ENCODE measurements at regions not wholly inside any gene's neighbourhood (a gene's known extent, or its start where the extent isn't known, plus 50 kb on each side); places are given as distances from the start of the nearest gene placed in this dataset.

GRCh38 chr4:58265734-58266133 is 1155.5 kb upstream of the IGFBP7 start:
- TF ChIP-seq GFI1B (tag by site-specific recombination; IDR thresholded peaks at IDR 0.05) (no peak), RBAK (tag by site-specific recombination; IDR thresholded peaks at IDR 0.05) (no peak), ZNF433 (tag by site-specific recombination; IDR thresholded peaks at IDR 0.05; ENCODE audit: low read depth) (no peak), ZNF521 (tag by site-specific recombination; IDR thresholded peaks at IDR 0.05) (no peak), ZNF362 (tag by site-specific recombination; IDR thresholded peaks at IDR 0.05) (no peak), ZIC2 (tag by site-specific recombination; IDR thresholded peaks at IDR 0.05) (no peak), ZEB2 (tag by site-specific recombination; IDR thresholded peaks at IDR 0.05) (no peak), SP3 (tag by site-specific recombination; IDR thresholded peaks at IDR 0.05) (no peak), ZNF645 (tag by site-specific recombination; IDR thresholded peaks at IDR 0.05) (no peak), ZNF140 (tag by site-specific recombination; IDR thresholded peaks at IDR 0.05) (no peak), ZNF513 (tag by site-specific recombination; IDR thresholded peaks at IDR 0.05) (no peak)
- Histone ChIP-seq H3K4me3 (ENCODE audit: low read depth, low read length) (no peak overlapping the region), H3K27ac (ENCODE audit: extremely low read depth, low read depth, low read length) (no peak overlapping the region), H3K9me3 (ENCODE audit: control insufficient read depth, insufficient read depth, low read depth, low read length) (no peaks in the 10 kb centered on the region), H3K36me3 (ENCODE audit: control insufficient read depth in 2 of 2, insufficient read depth in 1 of 2, low read length in 2 of 2) (no peaks in the 10 kb centered on the region), H3K4me1 (ENCODE audit: control insufficient read depth, insufficient read depth, low read length) (no peaks in the 10 kb centered on the region)
- POLR2A ChIA-PET: no interaction called here
- CTCF ChIA-PET: no interaction called here

GRCh38 chr4:58261526-58261925 is 1151.3 kb upstream of the IGFBP7 start:
- TF ChIP-seq ZNF140 (tag by site-specific recombination; IDR thresholded peaks at IDR 0.05) (no peak), ZBTB48 (tag by site-specific recombination; IDR thresholded peaks at IDR 0.05) (no peak), ZNF830 (tag by site-specific recombination; IDR thresholded peaks at IDR 0.05; ENCODE audit: low read depth) (no peak), KLF9 (tag by site-specific recombination; IDR thresholded peaks at IDR 0.05; ENCODE audit: low read depth) (no peak), ZNF292 (tag by site-specific recombination; IDR thresholded peaks at IDR 0.05; ENCODE audit: borderline replicate concordance, low read depth) (no peak)
- H3K36me3 ChIP-seq (ENCODE audit: control insufficient read depth in 2 of 2, insufficient read depth in 1 of 2, low read length in 2 of 2): no peaks in the 10 kb centered on the region
- ChIA-PET POLR2A (no interaction called here), CTCF (no interaction called here)
- H3K4me3 ChIP-seq (ENCODE audit: low read depth, low read length): no peak overlapping the region
- no peak overlapping the region for H3K27ac ChIP-seq (ENCODE audit: extremely low read depth, low read depth, low read length)
- H3K4me1 ChIP-seq (ENCODE audit: control insufficient read depth, insufficient read depth, low read length): no peaks in the 10 kb centered on the region
- no peaks in the 10 kb centered on the region for H3K9me3 ChIP-seq (ENCODE audit: control insufficient read depth, insufficient read depth, low read depth, low read length)

- H3K9me3 ChIP-seq (ENCODE audit: control insufficient read depth, insufficient read depth, low read depth, low read length): no peaks in the 10 kb centered on the region
- H3K4me1 ChIP-seq (ENCODE audit: control insufficient read depth, insufficient read depth, low read length): no peaks in the 10 kb centered on the region
- H3K36me3 ChIP-seq (ENCODE audit: control insufficient read depth in 2 of 2, insufficient read depth in 1 of 2, low read length in 2 of 2): no peaks in the 10 kb centered on the region
- no peak overlapping the region for H3K27ac ChIP-seq (ENCODE audit: extremely low read depth, low read depth, low read length)
- H3K4me3 ChIP-seq (ENCODE audit: low read depth, low read length): no peak overlapping the region
- POLR2A ChIA-PET: no interaction called here
- CTCF ChIA-PET: no interaction called here
- TF ChIP-seq ZNF488 (tag by site-specific recombination; IDR thresholded peaks at IDR 0.05) (no peak), ZFP69B (tag by site-specific recombination; IDR thresholded peaks at IDR 0.05) (no peak), BCL11B (tag by site-specific recombination; IDR thresholded peaks at IDR 0.05; ENCODE audit: low read depth) (no peak), ZNF302 (tag by site-specific recombination; IDR thresholded peaks at IDR 0.05; ENCODE audit: low read depth) (no peak), ZNF558 (tag by site-specific recombination; IDR thresholded peaks at IDR 0.05) (no peak), ZBTB26 (tag by site-specific recombination; optimal IDR thresholded peaks at IDR 0.05) (no peak), ZBTB20 (tag by site-specific recombination; IDR thresholded peaks at IDR 0.05) (no peak), ZBTB8A (tag by site-specific recombination; IDR thresholded peaks at IDR 0.05) (no peak), ZNF707 (tag by site-specific recombination; IDR thresholded peaks at IDR 0.05) (no peak), ZNF544 (tag by site-specific recombination; IDR thresholded peaks at IDR 0.05) (no peak), ZNF658 (tag by site-specific recombination; IDR thresholded peaks at IDR 0.05) (no peak), ZFP37 (tag by site-specific recombination; IDR thresholded peaks at IDR 0.05) (no peak), MZF1 (tag by site-specific recombination; IDR thresholded peaks at IDR 0.05; ENCODE audit: borderline replicate concordance) (no peak), HOXD13 (CRISPR knock-in tag; IDR thresholded peaks at IDR 0.05; ENCODE audit: borderline replicate concordance) (no peak)
Observed at GRCh38 chr4:58254291-58254690, 1144.1 kb upstream of the IGFBP7 start.
